AG10803 (cell line): ENCODE measurements at regions not wholly inside any gene's neighbourhood (a gene's known extent, or its start where the extent isn't known, plus 50 kb on each side); places are given as distances from the start of the nearest gene placed in this dataset.

Experiments used
- DNase-seq: peaks from one replicate; pipeline ENCODE4 v3.0.0; 2010; ENCODE audit warnings: low read depth
- H3K4me3 ChIP-seq: 2 replicates; pipeline ENCODE4 v1.5.1; 2011; ENCODE audit warnings: mild to moderate bottlenecking, low read length, control low read depth
- TF ChIP-seq, protein P1 (sequence below): conservative IDR thresholded peaks from 2 replicates; pipeline ENCODE4 v1.5.1; 2011; ENCODE audit warnings: mild to moderate bottlenecking, low read length, control low read depth, inconsistent platforms

DNA sequence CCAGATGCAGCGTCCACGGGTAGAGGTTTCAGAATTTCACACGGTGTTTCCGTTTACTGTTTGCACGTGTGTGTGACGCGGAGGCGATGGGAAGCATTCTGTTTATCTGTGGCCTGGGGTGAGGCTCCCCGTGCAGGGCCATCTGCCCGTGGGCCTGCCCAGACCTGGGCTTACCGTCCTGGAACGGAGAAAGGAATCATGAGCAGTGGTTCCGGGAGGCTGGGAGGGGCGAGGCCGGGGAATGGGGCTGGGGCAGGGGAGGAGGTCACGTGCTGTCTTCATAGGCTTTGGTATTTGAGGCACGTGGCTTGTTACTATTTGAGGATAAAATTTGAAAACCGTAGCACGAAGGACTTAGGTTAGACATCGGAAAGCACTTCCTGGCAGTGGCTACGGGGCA is 77.9 kb downstream of the RTP5 start:
- DNase-seq = no peak
- H3K4me3 ChIP-seq = no peak overlapping the region
- TF ChIP-seq, protein P1, sequence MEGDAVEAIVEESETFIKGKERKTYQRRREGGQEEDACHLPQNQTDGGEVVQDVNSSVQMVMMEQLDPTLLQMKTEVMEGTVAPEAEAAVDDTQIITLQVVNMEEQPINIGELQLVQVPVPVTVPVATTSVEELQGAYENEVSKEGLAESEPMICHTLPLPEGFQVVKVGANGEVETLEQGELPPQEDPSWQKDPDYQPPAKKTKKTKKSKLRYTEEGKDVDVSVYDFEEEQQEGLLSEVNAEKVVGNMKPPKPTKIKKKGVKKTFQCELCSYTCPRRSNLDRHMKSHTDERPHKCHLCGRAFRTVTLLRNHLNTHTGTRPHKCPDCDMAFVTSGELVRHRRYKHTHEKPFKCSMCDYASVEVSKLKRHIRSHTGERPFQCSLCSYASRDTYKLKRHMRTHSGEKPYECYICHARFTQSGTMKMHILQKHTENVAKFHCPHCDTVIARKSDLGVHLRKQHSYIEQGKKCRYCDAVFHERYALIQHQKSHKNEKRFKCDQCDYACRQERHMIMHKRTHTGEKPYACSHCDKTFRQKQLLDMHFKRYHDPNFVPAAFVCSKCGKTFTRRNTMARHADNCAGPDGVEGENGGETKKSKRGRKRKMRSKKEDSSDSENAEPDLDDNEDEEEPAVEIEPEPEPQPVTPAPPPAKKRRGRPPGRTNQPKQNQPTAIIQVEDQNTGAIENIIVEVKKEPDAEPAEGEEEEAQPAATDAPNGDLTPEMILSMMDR = no peak

GRCh38 chr2:241947876-241948275 is 78.3 kb downstream of the RTP5 start:
- TF ChIP-seq, protein P1 = no peak
- DNase-seq = no peak
- no peak overlapping the region for H3K4me3 ChIP-seq

GRCh38 chr2:241948299-241948897 is 78.9 kb downstream of the RTP5 start:
- DNase-seq = no peak
- TF ChIP-seq, protein P1 = no peak
- H3K4me3 ChIP-seq = no peak overlapping the region

DNA sequence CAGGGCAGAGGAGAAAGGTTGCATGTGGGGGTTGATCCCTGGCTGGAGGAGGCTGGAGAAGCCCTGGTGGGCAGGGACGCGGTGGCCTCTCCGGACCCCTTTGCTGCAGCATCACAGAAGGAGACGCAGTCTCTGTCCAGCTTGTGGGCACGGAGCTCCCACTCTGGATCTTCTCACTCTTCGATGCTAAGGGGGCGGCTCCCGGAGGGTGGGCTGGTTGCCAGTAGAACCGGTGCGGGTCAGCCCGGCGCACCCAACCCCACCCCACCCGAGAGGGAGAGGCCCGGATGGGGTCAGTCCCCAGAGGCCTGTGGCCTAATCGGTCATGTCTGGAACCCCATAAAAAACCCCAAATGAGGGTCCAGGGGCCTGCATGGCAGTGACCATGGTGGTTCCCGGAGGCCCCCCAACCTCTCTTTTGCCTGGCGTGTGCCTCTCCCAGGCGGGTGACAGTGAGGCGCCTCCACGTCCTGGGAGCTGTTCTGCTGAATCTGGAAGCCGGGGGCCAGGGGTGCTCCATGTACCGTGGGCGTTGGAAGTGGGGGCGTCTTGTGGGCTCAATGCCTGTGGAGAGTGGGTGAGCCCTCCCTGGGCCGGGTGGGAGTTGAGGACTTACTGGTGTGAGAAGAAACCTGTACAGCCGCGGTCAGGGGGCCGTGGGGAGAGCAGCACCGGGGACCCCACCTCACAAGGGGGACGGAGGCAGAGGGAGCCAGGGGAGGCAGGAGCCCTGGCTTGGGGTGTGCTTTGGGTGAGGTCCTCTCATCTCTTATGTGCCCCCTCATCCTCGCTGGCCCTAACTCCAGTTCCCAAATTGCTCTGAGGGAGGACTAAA is 79.6 kb downstream of the RTP5 start:
- TF ChIP-seq, protein P1 = no peak
- no peak overlapping the region for H3K4me3 ChIP-seq
- no peak for DNase-seq

DNA sequence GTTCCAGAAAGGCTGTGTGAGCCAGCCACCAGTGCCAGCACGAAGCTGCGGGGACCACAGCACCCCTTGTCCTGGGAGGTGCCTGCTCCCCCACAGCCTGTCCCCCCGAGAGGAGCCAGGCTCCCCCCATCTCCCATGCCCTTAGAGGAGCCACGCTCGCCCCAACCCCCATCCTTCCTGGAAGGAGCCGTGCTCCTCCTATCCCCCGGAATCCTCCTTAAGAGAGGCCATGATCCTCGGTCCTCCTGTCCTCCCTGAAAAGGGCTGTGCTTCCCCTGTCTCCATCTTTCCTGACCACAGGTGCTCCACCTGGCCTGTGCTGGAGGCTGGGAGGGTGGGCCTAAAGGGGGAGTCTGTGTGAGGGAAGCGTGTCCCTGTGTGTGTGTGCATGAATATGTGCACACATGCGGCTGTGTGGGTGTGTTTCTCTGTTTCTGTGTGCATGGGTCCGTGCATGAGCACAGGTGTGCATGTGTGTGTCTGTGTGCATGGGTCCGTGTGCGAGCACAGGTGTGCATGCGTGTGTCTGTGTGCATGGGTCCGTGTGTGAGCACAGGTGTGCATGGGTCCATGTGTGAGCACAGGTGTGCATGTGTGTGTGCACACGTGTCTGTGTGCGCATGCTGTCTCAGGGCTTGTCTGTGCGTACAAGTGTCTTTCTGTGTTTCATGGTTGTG is 80.3 kb downstream of the RTP5 start:
- no peak for DNase-seq
- TF ChIP-seq, protein P1 = no peak
- no peak overlapping the region for H3K4me3 ChIP-seq

DNA sequence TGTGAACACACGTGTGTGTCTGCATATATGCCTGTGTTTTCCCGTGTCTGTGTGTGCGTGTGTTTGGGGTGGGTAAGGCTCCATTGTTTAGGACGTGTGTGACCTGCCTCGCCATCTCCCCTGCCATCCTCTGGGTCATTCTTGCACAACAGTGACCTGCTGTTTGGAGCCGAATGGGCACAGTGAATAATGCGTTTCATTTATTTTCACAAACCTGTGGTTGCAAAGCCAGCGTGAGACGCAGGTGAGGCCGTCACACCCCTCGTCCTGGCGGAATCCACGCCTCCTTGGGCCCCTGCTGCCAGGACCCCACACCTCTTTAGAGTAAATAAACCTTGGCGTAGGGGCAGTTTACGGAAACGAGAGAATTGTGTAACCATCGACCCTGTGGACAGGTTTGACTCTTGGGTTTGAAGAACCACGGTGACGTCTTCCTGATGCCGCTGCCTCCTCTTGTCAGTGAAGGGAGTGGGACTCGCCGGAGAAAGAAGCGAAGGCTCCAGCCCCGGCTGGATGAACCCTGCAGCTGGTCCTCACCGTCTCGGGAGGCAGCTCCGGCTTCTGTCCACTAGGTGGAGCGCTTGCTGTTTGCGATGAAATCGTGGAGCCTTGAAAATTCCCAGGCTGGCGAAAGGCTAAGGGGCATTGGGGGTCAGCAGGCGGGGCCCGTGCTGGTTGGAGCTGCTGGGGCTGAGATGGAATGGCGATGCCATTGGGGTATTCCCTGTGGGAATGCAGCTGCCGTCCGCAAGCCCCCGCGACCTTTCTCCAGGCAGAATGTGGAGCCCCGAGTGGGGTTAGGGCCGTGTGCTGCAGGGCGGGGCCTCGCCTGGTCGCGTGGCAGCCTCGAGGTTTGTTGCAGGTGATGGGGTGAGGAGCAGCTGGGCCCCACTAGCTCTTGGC is 81.1 kb downstream of the RTP5 start:
- H3K4me3 ChIP-seq = no peak overlapping the region
- TF ChIP-seq, protein P1 = peak; percentile 93
- peak; percentile 57 for DNase-seq
